GM21423 (cell line): ENCODE measurements at regions not wholly inside any gene's neighbourhood (a gene's known extent, or its start where the extent isn't known, plus 50 kb on each side); places are given as distances from the start of the nearest gene placed in this dataset.
"Not testable (repeated sequence)": the region's sequence is repeated elsewhere in the genome, so short reads cannot be mapped to it uniquely, and the experiment has no call there.

ENCODE experiments used
- ATAC-seq: cut with Tn5 transposase; IDR thresholded peaks from one replicate; pipeline ENCODE4 v1.9.1; 2021; ENCODE audit warnings: mild to moderate bottlenecking, moderate library complexity; ENCODE audit not compliant: unreplicated experiment

- no peak for ATAC-seq
Measured at GRCh38 chr20:1845163-1845523, 50.1 kb upstream of the SIRPA start.

GRCh38 chr20:1844325-1845162 lies 50.7 kb upstream of the SIRPA start:
- ATAC-seq = peak; percentile 86

GRCh38 chr20:1842281-1842680 lies 52.9 kb upstream of the SIRPA start:
- no peak for ATAC-seq

GRCh38 chr20:1841554-1842140 lies 53.6 kb upstream of the SIRPA start:
- no peak for ATAC-seq

- no peak for ATAC-seq
Measured at GRCh38 chr20:1840817-1841553, 54.2 kb upstream of the SIRPA start.

- ATAC-seq = not testable (repeated sequence)
Measured at GRCh38 chr20:1839376-1840317, 55.6 kb upstream of the SIRPA start.

- no peak for ATAC-seq
Measured at GRCh38 chr20:1838556-1839279, 56.5 kb upstream of the SIRPA start.

- no peak for ATAC-seq
Measured at GRCh38 chr20:1835186-1836035, 59.8 kb upstream of the SIRPA start.

- ATAC-seq = no peak
Measured at GRCh38 chr20:1833728-1834726, 61.2 kb upstream of the SIRPA start.

GRCh38 chr20:1833216-1833615 lies 62.0 kb upstream of the SIRPA start:
- no peak for ATAC-seq

- no peak for ATAC-seq
Measured at GRCh38 chr20:1832634-1833033, 62.6 kb upstream of the SIRPA start.

- no peak for ATAC-seq
Measured at GRCh38 chr20:1831606-1832005, 63.6 kb upstream of the SIRPA start.

- ATAC-seq = no peak
Measured at GRCh38 chr20:1831096-1831495, 64.1 kb upstream of the SIRPA start.

GRCh38 chr20:1830240-1830639 lies 65.0 kb upstream of the SIRPA start:
- ATAC-seq = no peak

GRCh38 chr20:1829531-1829930 lies 65.7 kb upstream of the SIRPA start:
- ATAC-seq = no peak

- ATAC-seq = no peak
Measured at GRCh38 chr20:1828786-1829131, 66.4 kb upstream of the SIRPA start.

GRCh38 chr20:1827974-1828785 lies 67.0 kb upstream of the SIRPA start:
- no peak for ATAC-seq
